WERI-Rb-1 (cell line): ENCODE measurements at regions not wholly inside any gene's neighbourhood (a gene's known extent, or its start where the extent isn't known, plus 50 kb on each side); places are given as distances from the start of the nearest gene placed in this dataset.
"Not testable (repeated sequence)": the region's sequence is repeated elsewhere in the genome, so short reads cannot be mapped to it uniquely, and the experiment has no call there.

ENCODE experiments used
- DNase-seq: peaks from one replicate; pipeline ENCODE4 v3.0.0-alpha.2; 2020
- H3K27ac ChIP-seq: fragments of 250-450 bp; sonication (Bioruptor Pico); 2 replicates; pipeline ENCODE4 v1.5.1; 2020; ENCODE audit warnings: mild to moderate bottlenecking, moderate library complexity
- H3K27me3 ChIP-seq: fragments of 250-450 bp; sonication (Bioruptor Pico); 2 replicates; pipeline ENCODE4 v1.5.1; 2021; ENCODE audit warnings: mild to moderate bottlenecking, low read depth, moderate library complexity; ENCODE audit not compliant: insufficient read depth, severe bottlenecking
- H3K36me3 ChIP-seq: fragments of 250-450 bp; sonication (Bioruptor Pico); 2 replicates; pipeline ENCODE4 v1.5.1; 2020; ENCODE audit warnings: mild to moderate bottlenecking, moderate library complexity
- H3K4me3 ChIP-seq: 2 replicates; pipeline ENCODE4 v1.5.1; 2011; ENCODE audit warnings: low read depth, mild to moderate bottlenecking, control low read depth, low read length
- H3K9me3 ChIP-seq: fragments of 250-450 bp; sonication (Bioruptor Pico); 2 replicates; pipeline ENCODE4 v1.5.1; 2021; ENCODE audit warnings: mild to moderate bottlenecking, moderate library complexity; ENCODE audit not compliant: severe bottlenecking
- TF ChIP-seq, protein P1 (sequence below): IDR thresholded peaks from 2 replicates; pipeline ENCODE4 v1.5.1; 2011; ENCODE audit warnings: low read depth, mild to moderate bottlenecking, control low read depth, inconsistent platforms, low read length

DNA sequence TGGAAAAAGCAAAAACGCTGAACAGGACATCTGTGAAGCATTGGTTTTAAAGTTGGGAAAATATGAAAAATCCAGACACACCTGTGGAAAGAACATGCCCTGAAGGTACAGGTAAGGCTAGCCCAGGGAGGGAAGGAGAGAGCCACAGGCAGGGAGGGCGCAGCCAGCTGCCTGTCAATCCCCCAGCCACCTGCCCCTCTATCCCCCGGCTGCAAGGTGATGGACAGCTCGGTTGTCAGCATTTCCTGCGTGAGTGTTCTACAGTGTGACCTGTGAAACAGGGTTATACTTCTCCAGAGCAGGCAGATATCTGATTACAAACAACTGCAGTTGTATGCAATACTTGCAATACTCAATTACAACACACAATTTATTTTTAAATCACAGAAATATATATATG lies 358.1 kb downstream of the SMOC2 start:
- no peak overlapping the region for H3K27ac ChIP-seq
- TF ChIP-seq, protein P1, sequence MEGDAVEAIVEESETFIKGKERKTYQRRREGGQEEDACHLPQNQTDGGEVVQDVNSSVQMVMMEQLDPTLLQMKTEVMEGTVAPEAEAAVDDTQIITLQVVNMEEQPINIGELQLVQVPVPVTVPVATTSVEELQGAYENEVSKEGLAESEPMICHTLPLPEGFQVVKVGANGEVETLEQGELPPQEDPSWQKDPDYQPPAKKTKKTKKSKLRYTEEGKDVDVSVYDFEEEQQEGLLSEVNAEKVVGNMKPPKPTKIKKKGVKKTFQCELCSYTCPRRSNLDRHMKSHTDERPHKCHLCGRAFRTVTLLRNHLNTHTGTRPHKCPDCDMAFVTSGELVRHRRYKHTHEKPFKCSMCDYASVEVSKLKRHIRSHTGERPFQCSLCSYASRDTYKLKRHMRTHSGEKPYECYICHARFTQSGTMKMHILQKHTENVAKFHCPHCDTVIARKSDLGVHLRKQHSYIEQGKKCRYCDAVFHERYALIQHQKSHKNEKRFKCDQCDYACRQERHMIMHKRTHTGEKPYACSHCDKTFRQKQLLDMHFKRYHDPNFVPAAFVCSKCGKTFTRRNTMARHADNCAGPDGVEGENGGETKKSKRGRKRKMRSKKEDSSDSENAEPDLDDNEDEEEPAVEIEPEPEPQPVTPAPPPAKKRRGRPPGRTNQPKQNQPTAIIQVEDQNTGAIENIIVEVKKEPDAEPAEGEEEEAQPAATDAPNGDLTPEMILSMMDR, result no peak
- DNase-seq, result no peak
- no peaks in the 10 kb centered on the region for H3K27me3 ChIP-seq
- H3K4me3 ChIP-seq, result no peak overlapping the region
- H3K36me3 ChIP-seq, result no peaks in the 10 kb centered on the region
- H3K9me3 ChIP-seq, result no peaks in the 10 kb centered on the region

DNA sequence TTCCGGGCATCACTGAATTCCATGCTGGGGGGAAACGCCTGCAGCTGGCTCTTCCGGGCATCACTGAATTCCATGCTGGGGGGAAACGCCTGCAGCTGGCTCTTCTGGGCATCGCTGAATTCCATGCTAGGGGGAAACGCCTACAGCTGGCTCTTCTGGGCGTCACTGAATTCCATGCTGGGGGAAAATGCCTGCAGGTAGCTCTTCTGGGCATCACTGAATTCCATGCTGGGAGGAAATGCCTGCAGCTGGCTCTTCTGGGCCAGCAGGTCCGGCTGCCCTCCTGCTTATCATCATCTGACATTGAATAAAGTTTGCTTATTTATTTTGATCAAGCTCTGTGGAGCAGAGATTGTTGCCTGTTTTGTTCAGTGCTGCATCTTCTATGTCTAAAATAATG lies 355.1 kb downstream of the SMOC2 start:
- no peak overlapping the region for H3K27ac ChIP-seq
- H3K27me3 ChIP-seq, result no peaks in the 10 kb centered on the region
- TF ChIP-seq, protein P1, result no peak
- no peaks in the 10 kb centered on the region for H3K9me3 ChIP-seq
- no peaks in the 10 kb centered on the region for H3K36me3 ChIP-seq
- H3K4me3 ChIP-seq, result no peak overlapping the region
- no peak for DNase-seq

DNA sequence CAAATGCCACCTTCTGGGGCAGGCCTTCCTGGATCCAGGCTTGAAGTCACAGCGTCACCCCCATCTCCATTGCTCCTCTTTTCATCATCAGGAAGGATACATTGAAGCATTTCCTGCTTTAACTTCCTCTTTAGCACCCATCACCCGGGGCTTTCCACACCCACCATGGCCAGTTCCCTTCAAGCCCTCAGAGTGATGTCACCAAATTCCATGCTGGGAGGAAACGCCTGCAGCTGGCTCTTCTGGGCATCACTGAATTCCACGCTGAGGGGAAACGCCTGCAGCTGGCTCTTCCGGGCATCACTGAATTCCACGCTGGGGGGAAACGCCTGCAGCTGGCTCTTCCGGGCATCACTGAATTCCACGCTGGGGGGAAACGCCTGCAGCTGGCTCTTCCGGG lies 354.6 kb downstream of the SMOC2 start:
- not testable (repeated sequence) for H3K36me3 ChIP-seq, H3K27me3 ChIP-seq, H3K27ac ChIP-seq, H3K4me3 ChIP-seq, H3K9me3 ChIP-seq, DNase-seq

DNA sequence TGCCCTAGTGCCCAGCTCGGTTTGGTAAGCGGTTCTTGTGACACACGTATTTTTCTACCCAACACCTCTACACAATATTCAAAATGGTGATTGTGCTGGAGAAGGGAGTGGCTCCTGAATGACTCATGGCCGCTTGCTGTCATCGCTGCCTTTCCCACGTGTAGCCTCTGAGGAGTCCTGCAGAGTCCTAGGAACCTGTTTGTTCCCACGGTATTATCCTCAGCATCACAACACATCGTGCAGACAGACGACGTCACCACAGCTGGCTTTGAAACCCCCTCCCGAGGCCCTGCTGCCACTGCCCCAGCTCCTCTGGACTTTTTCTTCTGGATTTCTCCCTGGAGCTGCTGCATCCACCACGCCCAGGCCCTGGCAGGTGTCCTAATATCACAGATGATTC lies 353.5 kb downstream of the SMOC2 start:
- Histone ChIP-seq H3K4me3 (no peak overlapping the region), H3K27me3 (no peaks in the 10 kb centered on the region), H3K27ac (no peak overlapping the region), H3K36me3 (no peaks in the 10 kb centered on the region), H3K9me3 (no peaks in the 10 kb centered on the region)
- DNase-seq, result no peak
- TF ChIP-seq, protein P1, result no peak

DNA sequence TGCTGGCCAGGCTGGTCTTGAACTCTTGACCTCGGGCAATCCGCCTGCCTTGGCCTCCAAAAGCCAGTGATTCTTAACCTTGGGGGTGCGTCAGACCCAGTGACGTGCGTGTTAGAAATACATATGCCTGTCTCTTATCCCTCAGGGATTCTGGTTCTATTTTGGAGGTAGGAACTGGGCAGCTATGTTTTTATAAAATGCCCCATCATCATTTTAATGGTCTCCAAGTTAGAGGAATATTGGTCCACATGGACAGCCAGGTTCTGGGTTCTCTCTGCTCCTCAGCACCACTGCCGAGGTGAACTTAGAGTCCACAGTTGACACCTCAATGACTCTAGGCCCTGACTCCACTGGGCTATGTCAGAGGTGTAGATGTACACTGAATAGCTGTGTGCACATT lies 352.7 kb downstream of the SMOC2 start:
- Histone ChIP-seq H3K36me3 (no peaks in the 10 kb centered on the region), H3K27me3 (no peaks in the 10 kb centered on the region), H3K9me3 (no peaks in the 10 kb centered on the region), H3K4me3 (no peak overlapping the region), H3K27ac (no peak overlapping the region)
- TF ChIP-seq, protein P1, result no peak
- no peak for DNase-seq

DNA sequence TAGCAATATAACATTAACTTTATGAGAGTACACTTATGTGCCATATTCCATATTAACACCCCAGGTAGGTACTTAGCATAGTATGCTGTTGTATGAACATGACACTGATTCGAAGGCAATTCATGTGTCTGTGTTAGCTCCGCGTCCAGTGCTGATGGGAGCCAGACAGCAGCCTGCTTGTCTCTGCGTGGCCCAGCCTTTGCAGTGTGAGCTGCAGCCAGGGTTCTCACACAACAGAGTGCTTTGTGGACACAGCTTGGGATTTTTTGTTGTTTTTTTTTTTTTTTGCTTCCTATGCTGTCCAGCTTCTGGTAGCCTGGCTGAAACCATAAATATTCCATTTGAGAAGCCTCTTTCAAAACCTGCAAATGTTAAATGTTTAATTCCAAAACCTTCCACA lies 350.9 kb downstream of the SMOC2 start:
- H3K27me3 ChIP-seq, result no peaks in the 10 kb centered on the region
- no peaks in the 10 kb centered on the region for H3K9me3 ChIP-seq
- H3K36me3 ChIP-seq, result no peaks in the 10 kb centered on the region
- TF ChIP-seq, protein P1, result no peak
- no peak overlapping the region for H3K27ac ChIP-seq
- no peak for DNase-seq
- H3K4me3 ChIP-seq, result no peak overlapping the region
